GM12878 (cell line): ENCODE measurements at regions not wholly inside any gene's neighbourhood (a gene's known extent, or its start where the extent isn't known, plus 50 kb on each side); places are given as distances from the start of the nearest gene placed in this dataset.

ENCODE experiments used
- ATAC-seq: fragments of 200-7000 bp; cut with Tn5 transposase; 3 replicates; pipeline ENCODE4 v1.9.1; 2020; ENCODE audit warnings: mild to moderate bottlenecking, moderate library complexity
- BruUV-seq: library from RNA; stranded (reverse); fragments of 400-500 nt; replicated peaks from 2 replicates; lab custom pipeline; 2021; lab: Mats Ljungman, UMichigan
- CTCF ChIA-PET: fragments of 300-600 bp; sonication (Branson Sonifier 250); formaldehyde crosslinking; extraction: SDS; loops from one replicate; lab custom pipeline; 2021; ENCODE audit warnings: inconsistent platforms; lab: Yijun Ruan, JAX
- POLR2A ChIA-PET: fragments of 350-600 bp; formaldehyde crosslinking; extraction: SDS; loops from one replicate; lab custom pipeline; 2021; ENCODE audit warnings: inconsistent platforms; lab: Charles Lee
- RAD21 ChIA-PET: fragments of 300-600 bp; sonication (Branson Sonifier 250); formaldehyde crosslinking; loops from one replicate; lab custom pipeline; 2023; ENCODE audit warnings: antibody characterized with exemption; ENCODE audit not compliant: unreplicated experiment; lab: Charles Lee
- SMC1A ChIA-PET: fragments of 300-600 bp; sonication (Branson Sonifier 250); formaldehyde crosslinking; loops from one replicate; lab custom pipeline; 2023; ENCODE audit not compliant: unreplicated experiment, uncharacterized antibody; lab: Charles Lee
- DNase-seq: peaks from one replicate; pipeline ENCODE4 v3.0.0-alpha.2; 2011; ENCODE audit warnings: low read depth, low spot score
- FAIRE-seq: peaks from 3 replicates; lab custom pipeline; 2011; peaks lifted over from hg19 to GRCh38; lab: Jason Lieb, UNC
- H2AFZ ChIP-seq: 2 replicates; pipeline ENCODE4 v1.6.0; 2011; ENCODE audit warnings: low read depth, low read length, control low read depth; ENCODE audit not compliant: control insufficient read depth
- H3K27ac ChIP-seq: 2 replicates; pipeline ENCODE4 v1.5.1; 2011; ENCODE audit warnings: control low read depth; ENCODE audit not compliant: control insufficient read depth, insufficient read depth
- H3K27me3 ChIP-seq, 2 experiments: replicated peaks in 1 of 2; 2 replicates each; pipeline versions ENCODE4 v1.6.0 to v1.6.1; 2011; ENCODE audit warnings: low read length in 1 of 2; ENCODE audit not compliant: control insufficient read depth in 2 of 2, insufficient read depth in 2 of 2
- H3K36me3 ChIP-seq, 2 experiments: 2 replicates each; pipeline ENCODE4 v1.5.1; 2011; ENCODE audit warnings: low read length in 1 of 2; ENCODE audit not compliant: control insufficient read depth in 2 of 2, insufficient read depth in 2 of 2
- H3K4me1 ChIP-seq: 2 replicates; pipeline ENCODE4 v1.6.1; 2011; ENCODE audit warnings: mild to moderate bottlenecking, low read length, moderate library complexity, mixed read lengths; ENCODE audit not compliant: control insufficient read depth, insufficient read depth
- H3K4me2 ChIP-seq: 2 replicates; pipeline ENCODE4 v1.6.0; 2011; ENCODE audit warnings: control low read depth; ENCODE audit not compliant: control insufficient read depth, insufficient read depth
- H3K4me3 ChIP-seq: fragments of 200-600 bp; sonication (generic); 2 replicates; pipeline ENCODE4 v1.5.1; 2016
- H3K79me2 ChIP-seq: 2 replicates; pipeline ENCODE4 v1.6.0; 2011; ENCODE audit warnings: low read length; ENCODE audit not compliant: control insufficient read depth, insufficient read depth
- H3K9ac ChIP-seq: 2 replicates; pipeline ENCODE4 v1.8.0; 2011; ENCODE audit warnings: low read length, control low read depth, mixed read lengths; ENCODE audit not compliant: control insufficient read depth, insufficient read depth
- H3K9me3 ChIP-seq: replicated peaks from 3 replicates; pipeline ENCODE4 v1.5.1; 2011; ENCODE audit warnings: mild to moderate bottlenecking, low read length; ENCODE audit not compliant: control insufficient read depth, insufficient read depth
- H4K20me1 ChIP-seq: 2 replicates; pipeline ENCODE4 v1.6.0; 2011; ENCODE audit not compliant: control insufficient read depth, insufficient read depth
- ATF3 ChIP-seq: IDR thresholded peaks from 2 replicates; pipeline ENCODE4 v1.6.1; 2011; ENCODE audit warnings: low read depth, mild to moderate bottlenecking, low read length, moderate library complexity, borderline replicate concordance; ENCODE audit errors: extremely low read depth
- GABPA ChIP-seq: IDR thresholded peaks from 2 replicates; pipeline ENCODE4 v1.6.1; 2014; ENCODE audit warnings: antibody characterized with exemption, low read depth, mild to moderate bottlenecking, inconsistent platforms
- NFXL1 ChIP-seq: fragments of 450-650 bp; IDR thresholded peaks from 2 replicates; pipeline ENCODE4 v1.6.1; 2017; ENCODE audit warnings: antibody characterized with exemption, mild to moderate bottlenecking, borderline replicate concordance
- NFYA ChIP-seq: IDR thresholded peaks from 2 replicates; pipeline ENCODE4 v1.6.1; 2011; ENCODE audit warnings: low read depth, mild to moderate bottlenecking, low read length, improper control_type of control experiment, borderline replicate concordance
- PAX5 ChIP-seq: IDR thresholded peaks from 2 replicates; pipeline ENCODE4 v1.6.1; 2011; ENCODE audit warnings: low read depth, low read length, borderline replicate concordance
- TBL1XR1 ChIP-seq: IDR thresholded peaks from 2 replicates; pipeline ENCODE4 v1.6.1; 2012; ENCODE audit warnings: low read depth, low read length, improper control_type of control experiment
- ZSCAN29 ChIP-seq: fragments of 450-650 bp; IDR thresholded peaks from 2 replicates; pipeline ENCODE4 v1.6.1; 2017; ENCODE audit warnings: mild to moderate bottlenecking, moderate library complexity
- in situ Hi-C: fragments of 300-500 bp; cut with MboI; formaldehyde crosslinking; loops from 9 replicates; pipeline ENCODE4 v1.14.3; 2018; ENCODE audit warnings: mixed read lengths
- intact Hi-C: fragments of 100-400 bp; cut with micrococcal nuclease; formaldehyde crosslinking; loops from one replicate; pipeline ENCODE4 v1.14.2; 2022; ENCODE audit not compliant: unreplicated experiment
- TF ChIP-seq, protein P1 (sequence below): fragments of 450-650 bp; IDR thresholded peaks from 2 replicates; pipeline ENCODE4 v1.6.1; 2018; ENCODE audit warnings: borderline replicate concordance, mild to moderate bottlenecking; ENCODE audit not compliant: partially characterized antibody

DNA sequence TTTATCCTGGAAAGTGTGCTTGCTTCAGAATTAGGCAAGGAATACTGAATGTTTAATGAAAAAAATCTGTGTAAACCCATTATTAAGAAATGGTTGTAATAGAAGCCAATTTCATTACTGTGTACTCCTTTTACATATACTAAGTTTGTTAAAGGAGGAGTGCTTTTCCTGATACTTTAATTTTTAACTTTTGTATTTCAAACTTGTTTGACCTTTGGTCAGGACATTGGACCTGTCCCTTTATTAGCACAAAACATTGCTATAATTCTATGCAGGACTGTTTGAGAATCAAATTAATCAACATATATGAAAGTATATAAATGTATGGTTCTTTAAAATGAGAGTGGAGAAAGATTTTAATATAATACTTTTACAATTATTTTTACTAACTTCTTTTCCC, 659.6 kb downstream of the TMTC2 start:
- no peak for FAIRE-seq
- CTCF ChIA-PET, result no interaction called here
- DNase-seq, result no peak
- SMC1A ChIA-PET, result no interaction called here
- H3K79me2 ChIP-seq, result no peaks in the 10 kb centered on the region
- no peak for ATAC-seq
- H4K20me1 ChIP-seq, result no peaks in the 10 kb centered on the region
- no peaks in the 10 kb centered on the region for H3K9me3 ChIP-seq
- BruUV-seq, result no TSS peak
- H2AFZ ChIP-seq, result no peak overlapping the region
- H3K36me3 ChIP-seq, result no peaks in the 10 kb centered on the region
- H3K9ac ChIP-seq, result no peak overlapping the region
- no peak overlapping the region for H3K4me2 ChIP-seq
- RAD21 ChIA-PET, result no interaction called here
- intact Hi-C loops, result no loop called here
- in situ Hi-C loops, result no loop called here
- POLR2A ChIA-PET, result no interaction called here
- no peaks in the 10 kb centered on the region for H3K4me1 ChIP-seq
- H3K27me3 ChIP-seq, result no peaks in the 10 kb centered on the region
- TF ChIP-seq, protein P1, sequence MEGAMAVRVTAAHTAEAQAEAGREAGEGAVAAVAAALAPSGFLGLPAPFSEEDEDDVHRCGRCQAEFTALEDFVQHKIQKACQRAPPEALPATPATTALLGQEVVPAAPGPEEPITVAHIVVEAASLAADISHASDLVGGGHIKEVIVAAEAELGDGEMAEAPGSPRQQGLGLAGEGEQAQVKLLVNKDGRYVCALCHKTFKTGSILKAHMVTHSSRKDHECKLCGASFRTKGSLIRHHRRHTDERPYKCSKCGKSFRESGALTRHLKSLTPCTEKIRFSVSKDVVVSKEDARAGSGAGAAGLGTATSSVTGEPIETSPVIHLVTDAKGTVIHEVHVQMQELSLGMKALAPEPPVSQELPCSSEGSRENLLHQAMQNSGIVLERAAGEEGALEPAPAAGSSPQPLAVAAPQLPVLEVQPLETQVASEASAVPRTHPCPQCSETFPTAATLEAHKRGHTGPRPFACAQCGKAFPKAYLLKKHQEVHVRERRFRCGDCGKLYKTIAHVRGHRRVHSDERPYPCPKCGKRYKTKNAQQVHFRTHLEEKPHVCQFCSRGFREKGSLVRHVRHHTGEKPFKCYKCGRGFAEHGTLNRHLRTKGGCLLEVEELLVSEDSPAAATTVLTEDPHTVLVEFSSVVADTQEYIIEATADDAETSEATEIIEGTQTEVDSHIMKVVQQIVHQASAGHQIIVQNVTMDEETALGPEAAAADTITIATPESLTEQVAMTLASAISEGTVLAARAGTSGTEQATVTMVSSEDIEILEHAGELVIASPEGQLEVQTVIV, result no peak
- TF ChIP-seq GABPA (no peak), ATF3 (no peak), TBL1XR1 (no peak), NFXL1 (no peak), PAX5 (no peak), ZSCAN29 (no peak), NFYA (no peak)
- TF ChIP-seq, all 136 proteins: peak for 0
- H3K27ac ChIP-seq, result no peak overlapping the region
- H3K4me3 ChIP-seq, result no peak overlapping the region
